RPMI8226 (cell line): ENCODE measurements at regions not wholly inside any gene's neighbourhood (a gene's known extent, or its start where the extent isn't known, plus 50 kb on each side); places are given as distances from the start of the nearest gene placed in this dataset.
A peak's percentile ranks its signal among the peaks of the same experiment; 100 is the strongest.
"Not testable (repeated sequence)": the region's sequence is repeated elsewhere in the genome, so short reads cannot be mapped to it uniquely, and the experiment has no call there.

Experiments used
- DNase-seq: peaks from one replicate; pipeline ENCODE4 v3.0.0-alpha.2; 2015

DNA sequence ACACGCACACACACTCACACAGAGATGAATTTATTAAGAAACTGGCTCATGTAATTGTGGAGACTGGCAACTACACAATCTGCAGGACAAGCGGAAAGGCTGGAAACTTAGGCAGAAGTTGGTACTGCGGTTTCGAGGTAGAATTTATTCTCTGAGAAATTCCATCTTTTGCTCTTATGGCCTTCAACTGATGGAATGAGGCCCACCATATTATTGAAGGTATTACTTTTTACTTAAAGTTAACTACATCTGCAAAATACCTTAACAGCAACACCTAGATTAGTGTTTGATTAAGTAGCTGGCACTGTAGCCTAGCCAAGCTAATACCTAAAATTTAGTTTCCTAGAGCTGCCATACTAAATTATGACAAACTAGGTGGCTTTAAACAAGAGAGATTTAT, 384.0 kb upstream of the UBE2E3 start:
- no peak for DNase-seq

DNA sequence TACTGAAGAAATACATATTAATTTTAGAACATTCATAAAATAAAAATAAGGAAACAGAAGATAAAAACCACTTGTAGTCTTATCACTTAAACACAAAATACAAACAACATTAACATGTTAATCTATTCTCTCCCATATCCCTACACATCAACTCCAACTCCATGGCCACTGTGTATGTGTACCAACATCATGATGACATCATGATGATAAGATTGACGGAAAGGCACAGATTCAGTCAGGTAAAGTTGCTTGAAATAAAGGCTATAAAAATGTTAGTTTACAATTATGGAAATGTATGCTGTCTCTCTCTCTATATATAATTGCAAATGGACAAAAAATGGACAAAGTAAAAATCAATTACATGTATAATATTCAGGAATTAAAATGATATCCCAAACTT, 388.5 kb upstream of the UBE2E3 start:
- no peak for DNase-seq

DNA sequence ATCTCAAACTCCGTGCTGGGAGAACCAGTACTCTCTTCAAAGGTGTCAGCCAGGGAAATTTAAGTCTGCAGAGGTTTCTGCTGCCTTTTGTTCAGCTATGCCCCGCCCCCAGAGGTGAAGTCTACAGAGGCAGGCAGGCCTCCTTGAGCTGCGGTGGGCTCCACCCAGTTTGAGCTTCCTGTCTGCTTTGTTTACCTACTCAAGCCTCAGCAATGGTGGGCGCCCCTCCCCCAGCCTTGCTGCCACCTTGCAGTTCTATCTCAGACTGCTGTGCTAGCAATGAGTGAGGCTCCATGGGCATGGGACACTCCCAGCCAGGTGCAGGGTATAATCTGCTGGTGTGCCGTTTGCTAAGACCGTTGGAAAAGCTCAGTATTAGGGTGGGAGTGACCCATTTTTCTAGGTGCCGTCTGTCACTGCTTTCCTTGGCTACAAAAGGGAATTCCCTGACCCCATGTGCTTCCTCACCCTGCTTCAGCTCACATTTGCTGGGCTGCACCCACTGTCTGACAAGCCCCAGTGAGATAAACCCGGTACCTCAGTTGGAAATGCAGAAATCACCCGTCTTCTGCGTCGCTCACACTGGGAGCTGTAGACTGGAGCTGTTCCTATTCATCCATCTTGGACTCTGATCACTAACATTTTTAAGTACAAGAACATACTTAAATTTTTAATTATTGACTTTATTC, 389.2 kb upstream of the UBE2E3 start:
- DNase-seq: peak; percentile 72

DNA sequence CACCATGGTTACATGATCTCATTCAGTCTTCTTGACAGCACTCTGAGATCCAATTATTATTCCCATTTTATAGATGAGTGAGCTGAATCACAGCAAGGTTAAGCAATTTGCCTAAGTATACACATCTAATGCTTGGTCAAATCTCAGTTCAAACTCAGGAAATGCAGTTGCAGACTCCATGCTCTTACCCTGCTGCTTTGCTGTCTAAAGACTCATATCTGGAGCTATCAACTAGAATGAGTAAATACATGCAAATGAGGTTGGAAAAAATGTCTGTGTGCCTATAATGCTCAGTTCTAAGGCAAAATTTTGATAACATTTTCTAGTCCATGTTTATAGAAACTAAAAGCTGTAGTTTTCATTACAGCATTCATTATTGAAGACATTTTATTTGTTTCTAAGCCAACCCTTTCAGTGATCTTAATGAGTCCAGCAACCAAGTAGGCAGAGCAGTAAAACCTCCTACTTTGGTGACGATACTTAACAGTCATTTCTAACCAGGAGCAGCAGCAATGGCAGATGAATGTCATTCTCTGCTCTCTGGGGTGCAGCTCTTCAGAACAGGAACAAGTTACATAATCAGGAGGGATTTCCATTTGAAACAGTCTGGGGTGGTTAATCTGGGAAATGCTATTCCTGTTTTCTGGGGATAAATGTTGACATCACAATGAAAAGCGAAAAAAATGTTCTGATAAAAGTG, 396.8 kb upstream of the UBE2E3 start:
- DNase-seq: no peak

DNA sequence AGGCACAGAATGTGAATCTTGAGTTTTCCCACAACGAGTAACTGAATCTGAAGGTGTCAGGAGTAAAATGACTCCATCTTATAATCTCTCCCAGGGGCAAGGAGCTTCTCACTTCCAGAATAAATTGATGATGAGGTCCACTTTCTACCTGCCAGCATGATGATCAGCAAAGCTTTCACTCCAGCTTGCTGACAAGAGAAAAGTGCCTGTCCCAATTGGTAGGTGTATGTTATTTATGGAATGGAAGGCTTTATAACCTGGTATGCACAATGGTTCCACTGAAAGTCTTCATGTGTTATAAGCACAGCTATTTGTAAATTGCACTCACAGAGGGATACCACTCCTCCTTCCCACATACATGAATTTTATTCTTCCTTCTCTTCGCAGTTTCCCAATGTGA, 401.0 kb upstream of the UBE2E3 start:
- DNase-seq: no peak

DNA sequence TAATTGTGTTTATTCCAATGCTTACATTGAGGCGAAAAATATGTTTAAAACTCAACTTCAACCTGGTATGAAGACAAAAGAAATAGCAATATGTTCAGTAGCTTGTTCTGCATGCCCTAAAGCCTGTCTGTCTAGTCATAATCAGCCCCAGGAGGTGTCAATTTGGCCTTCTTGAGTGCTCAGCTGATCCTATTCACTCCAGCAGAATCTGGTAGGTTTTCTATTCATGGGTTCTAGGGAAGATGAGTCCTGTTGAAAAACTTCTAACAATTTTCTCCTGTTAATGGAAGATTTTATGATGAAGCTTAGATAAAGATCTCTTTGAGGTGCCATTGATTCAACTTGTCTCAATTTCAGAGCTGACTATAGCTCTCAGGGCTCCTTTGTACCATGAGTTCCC, 402.0 kb upstream of the UBE2E3 start:
- DNase-seq: no peak

DNA sequence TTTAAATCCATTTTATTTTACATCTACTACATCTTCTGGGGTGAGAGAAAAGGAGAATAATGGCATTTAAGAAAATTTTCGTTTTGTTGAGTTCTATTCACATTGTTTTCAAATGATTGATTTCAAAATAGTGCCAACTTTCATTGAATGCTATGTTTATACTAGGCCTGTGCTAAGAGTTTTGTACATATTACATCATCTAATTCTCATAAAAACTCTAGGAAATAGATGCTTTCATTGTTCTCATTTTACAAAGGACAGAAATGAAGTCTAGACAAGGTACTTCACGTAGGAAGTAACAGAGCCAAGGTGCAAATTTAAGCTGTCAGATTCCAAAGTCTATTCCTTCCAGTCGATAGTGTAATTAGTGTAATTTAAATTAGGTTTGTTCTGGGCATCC, 402.8 kb upstream of the UBE2E3 start:
- DNase-seq: no peak

DNA sequence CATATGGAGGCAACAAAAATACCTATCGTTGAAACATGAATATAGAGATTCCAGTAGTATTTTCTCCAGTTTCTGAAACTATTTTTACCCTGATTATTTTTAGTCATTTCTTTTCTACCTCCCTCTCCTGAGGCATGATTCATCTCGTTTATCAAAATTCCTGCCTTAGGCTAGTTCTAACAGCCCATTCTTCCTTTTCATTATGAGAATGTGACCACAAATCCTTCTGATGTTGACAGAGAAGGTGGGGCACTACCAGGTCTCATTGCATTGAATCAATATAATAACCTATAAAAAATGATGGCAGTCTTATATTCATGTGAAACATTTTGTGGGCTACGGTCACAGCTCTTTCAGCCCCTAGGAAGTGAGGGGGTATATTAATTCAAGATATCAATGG, 406.5 kb upstream of the UBE2E3 start:
- DNase-seq: no peak

DNA sequence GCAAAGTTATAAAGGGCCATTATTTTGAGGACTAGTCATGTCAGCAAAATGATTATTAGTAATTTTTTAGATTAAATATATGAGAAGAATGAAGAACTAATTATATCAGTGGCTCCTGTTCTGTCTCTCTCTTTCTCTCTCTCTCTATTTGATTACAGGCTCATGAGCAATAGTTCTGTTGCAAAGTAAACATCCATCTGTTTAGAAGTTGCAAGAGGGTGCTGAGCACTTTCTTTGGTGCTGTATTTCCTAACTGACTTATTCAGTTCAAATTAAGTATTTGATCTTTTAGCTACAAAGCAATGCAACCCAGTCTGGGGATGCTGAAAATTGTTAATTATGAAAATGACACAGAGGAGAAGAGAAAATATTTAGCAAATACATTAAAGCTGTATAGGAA, 408.1 kb upstream of the UBE2E3 start:
- no peak for DNase-seq

DNA sequence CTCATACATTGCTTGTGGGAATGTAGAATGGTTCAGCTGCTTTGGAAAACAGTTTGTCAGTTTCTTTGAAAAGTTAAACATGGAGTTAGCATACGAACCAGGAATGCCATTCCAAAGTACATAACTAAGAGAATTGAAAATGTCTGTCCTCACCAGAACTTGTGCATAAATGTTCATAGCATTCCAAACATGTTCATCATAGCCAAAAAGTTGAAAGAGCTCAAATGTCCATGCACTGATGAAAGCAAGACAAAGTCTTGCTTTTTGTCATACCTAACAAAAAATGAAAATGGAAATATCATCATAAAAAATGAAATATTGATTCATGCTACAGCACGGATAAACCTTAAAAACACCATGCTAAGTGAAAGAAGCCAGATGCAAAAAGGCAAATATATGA, 408.8 kb upstream of the UBE2E3 start:
- no peak for DNase-seq

DNA sequence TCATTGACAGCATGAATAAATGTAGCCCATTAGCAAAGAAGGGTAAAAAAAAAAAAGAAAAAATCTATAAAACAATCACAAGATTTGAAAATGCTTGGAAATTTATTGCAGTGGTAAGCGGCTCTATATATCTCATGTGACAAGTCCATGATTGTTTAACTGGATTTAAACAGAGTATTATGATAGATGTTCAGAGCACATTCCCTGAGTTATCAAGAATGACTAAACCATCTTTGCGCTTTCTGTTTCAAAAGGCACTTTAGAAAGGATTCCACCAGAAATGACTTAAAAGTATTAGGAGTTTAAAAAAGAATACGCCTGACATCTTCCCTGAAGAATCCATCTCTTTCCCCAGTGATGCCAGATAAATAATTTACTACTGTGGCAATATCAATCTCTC, 409.5 kb upstream of the UBE2E3 start:
- no peak for DNase-seq

DNA sequence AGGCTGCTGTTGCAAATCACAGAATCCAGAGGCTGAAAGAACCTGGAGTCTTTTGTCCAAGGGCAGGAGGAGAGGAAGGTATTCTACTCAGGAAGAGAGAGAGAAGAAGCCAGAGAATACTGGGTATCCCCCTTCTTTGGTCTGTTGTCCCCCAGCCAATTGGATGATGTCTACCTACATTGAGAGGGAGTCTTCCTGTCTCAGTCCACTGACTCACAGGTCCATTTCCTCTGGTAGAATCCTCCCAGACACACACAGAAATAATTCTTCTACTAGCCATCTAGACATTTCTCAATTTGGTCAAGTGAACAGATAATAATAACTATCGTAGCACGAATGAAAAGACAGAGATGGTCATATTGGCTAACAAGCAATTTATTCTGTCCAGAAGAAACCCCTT, 416.4 kb upstream of the UBE2E3 start:
- DNase-seq: no peak

DNA sequence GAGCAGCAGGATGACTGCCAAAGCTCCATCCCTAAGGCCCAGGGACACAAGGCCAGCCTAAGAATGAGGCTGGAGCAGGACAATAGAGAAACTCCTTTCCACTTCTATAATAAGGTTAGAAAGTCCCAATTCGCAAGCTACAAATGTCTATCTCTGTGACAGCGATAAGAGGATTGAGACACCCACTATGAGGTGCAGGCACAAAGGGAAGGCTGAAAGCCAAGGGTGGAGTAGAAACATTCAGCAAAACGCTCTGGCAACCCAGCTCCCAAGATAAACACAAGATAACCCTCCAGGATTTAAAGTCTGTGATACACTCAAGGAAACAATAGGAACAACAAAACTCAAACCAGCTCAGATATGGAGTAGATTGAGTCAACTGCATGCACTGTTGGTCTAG, 418.0 kb upstream of the UBE2E3 start:
- no peak for DNase-seq

DNA sequence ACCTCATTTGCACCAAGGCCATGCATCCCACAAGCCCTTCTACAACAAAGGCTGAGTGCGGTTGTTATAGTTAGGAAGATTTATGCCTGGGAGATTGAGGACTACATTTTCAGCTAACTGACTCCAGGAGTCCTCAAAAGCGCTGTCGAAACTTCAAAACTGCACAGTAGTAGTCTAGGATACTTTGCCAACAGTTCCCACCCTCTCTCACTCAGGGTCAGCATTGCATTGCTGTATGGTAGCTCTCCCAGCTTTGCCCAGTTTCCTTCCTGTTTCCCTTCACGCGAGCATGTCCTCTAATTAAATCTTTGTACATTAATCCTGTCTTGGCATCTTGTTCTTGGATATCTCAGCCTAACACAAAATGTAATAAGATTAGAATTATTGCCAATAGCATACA, 420.6 kb upstream of the UBE2E3 start:
- DNase-seq: no peak

DNA sequence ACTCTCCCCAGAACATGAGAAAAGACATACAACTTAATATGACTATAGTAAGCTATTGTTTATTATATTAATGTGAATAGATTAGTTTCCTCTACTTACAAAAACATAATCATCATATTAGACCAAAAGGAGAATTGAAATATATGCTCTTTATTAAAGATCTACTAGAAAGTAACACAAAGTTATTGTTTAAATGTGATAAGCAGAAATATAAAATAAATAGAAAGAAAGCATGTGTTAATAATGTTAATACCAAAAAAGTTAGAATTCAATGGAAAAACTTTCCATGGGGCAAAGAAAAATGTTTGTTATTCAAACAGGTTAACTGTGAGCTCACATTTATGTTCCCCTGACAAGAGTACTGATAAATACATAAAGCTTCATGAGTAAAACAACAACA, 421.4 kb upstream of the UBE2E3 start:
- DNase-seq: no peak

DNA sequence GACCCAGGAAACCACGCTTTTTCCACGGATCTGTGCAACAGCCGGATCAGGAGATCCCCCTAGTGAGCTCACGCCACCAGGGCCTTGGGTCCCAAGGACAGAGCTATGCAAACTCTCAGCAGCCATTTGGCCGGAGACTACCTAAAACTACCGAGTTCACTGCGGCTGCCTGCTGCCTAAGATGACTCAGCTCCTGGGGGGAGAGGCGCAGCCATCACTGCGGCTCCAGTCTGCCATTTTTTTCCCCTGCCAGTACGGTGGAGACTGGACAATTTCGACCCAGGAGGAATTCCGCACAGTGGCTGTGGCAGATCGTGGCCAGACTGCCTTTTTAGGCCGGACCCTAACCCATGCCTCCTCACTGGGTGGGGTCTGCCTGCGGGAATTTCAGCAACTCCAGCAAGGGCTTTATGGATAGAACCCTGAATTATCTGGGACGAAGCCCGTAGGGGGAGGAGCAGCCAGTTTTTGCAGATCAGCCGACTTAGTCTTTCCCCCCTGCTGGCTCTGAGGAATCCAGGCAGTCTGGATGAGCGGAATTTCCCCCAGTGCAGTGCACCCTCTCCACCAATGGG, 424.9 kb upstream of the UBE2E3 start:
- DNase-seq: no peak

DNA sequence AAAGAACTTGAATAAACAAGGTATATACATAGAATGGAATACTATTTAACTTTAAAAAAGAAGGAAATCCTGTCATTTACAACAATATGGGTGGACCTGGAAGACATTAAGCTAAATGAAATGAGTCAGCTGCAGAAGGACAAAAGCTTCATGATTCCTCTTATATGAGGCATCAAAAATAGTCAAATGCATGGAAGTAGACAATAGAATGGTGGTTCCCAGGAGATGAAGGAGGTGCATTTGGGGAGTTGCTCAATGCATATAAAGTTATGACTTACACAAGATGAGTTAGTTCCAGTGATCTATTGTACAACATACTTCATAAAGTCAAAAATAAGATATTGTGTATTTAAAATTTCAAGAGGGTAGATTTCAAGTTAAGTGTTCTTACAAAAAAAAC, 426.1 kb upstream of the UBE2E3 start:
- DNase-seq: no peak

DNA sequence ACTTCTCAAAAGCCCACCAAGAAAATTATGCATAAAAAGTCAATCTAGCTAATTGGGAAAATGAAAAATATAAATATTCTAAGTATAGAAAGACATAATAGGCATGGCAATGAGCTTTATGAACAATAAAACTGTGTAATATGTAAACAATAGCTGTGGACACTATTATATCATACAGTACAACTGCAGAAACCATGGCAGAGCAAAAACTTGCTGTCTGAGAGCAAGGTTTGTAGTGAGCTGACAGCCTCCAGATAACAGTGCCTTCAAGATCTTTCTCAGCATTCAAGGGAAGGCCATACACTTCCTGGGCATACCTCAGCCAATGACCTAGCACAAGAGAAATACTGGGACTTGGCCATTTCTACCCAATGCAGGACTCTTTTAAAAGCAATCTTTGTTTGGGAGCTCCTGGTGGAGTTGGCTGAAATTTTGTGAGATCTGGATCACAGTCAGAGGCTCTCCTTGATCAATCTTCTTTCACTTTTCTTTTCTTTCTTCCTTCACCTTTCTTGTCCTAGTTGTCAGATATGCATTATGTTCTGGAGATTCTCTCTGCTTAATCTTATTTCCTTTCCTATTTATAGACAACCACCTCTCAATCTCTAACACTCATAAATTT, 427.2 kb upstream of the UBE2E3 start:
- no peak for DNase-seq

DNA sequence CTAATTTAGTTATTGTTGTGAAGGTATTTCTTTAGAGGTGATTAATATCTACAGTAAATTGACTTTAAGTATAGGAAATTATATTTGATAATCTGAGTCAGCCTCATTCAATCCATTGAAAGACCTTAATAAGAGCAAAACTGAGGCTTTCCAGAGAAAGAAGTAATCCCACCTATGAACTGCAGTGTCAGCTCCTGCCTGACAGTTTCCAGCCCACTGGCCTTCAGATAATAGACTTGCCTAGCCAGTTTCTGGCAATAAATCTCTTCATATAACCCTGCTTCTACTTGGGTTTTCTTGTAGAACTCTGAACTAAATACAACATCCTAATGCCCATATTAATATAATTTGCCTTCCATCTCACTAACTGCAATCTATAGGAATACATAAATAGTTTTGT, 437.9 kb upstream of the UBE2E3 start:
- no peak for DNase-seq

DNA sequence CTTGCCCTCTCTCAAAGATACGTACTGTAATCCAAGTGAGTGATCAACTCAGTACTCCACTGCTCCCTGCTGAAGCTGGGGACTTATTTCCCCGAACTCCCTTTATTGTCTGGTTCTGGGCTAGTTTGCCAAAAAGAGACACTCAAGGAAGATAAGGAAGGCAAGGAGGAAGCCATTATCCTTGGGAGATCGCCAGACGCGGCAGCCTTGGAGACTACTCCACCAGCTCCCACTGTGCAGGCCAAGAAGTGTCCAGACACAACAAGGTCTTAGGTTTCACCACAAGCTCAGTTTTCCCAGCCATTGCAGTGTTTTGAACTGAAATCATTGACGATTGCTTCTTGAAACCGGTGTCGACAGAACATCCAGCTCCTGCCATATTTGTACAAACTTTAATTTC, 439.6 kb upstream of the UBE2E3 start:
- no peak for DNase-seq

DNA sequence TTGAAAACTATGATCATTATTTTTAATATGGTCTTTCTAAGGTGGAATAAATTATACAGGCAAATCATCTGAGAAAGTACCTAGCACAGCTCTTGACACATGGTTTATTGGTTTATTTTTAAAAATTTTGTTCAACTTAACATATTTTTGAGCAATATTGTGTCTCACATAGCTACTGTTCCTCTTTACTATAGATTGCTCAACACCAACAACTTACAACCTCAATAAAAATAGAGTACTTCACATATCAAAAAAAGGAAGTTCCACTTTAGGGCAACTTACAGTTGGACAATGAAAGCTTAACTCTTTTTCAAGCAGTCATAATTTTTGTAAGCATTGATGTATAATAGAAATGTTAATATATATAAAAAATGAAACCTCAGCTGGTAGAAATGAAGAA, 440.9 kb upstream of the UBE2E3 start:
- DNase-seq: no peak

DNA sequence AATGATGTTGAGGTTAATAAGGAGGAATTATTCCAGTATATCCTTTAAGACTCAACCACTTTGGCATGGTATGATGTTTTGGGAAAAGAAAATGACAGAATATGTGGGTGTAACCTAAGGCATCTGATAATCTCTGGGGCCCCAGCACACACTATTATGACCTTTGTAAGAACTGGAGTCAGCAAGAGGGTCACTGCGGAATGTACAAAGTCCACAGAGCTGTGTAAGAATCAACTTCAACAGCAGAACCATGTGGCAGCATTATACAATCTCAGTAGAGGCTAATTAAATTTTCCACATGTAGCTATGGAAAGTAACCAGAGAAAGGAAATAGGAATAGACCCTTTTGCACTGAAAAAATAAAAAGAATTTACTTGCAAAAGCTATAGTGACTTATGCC, 445.1 kb upstream of the UBE2E3 start:
- DNase-seq: no peak

DNA sequence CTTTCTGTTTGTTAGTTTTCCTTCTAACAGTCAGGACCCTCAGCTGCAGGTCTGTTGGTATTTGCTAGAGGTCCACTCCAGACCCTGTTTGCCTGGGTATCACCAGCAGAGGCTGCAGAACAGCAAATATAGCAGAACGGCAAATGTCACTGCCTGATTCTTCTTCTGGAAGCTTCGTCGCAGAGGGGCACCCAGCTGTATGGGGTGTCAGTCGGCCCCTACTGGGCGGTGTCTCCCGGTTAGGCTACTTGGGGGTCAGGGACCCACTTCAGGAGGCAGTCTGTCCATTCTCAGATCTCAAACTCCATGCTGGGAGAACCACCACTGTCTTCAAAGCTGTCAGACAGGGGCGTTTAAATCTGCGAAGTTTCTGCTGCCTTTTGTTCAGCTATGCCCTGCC, 448.6 kb upstream of the UBE2E3 start:
- not testable (repeated sequence) for DNase-seq

DNA sequence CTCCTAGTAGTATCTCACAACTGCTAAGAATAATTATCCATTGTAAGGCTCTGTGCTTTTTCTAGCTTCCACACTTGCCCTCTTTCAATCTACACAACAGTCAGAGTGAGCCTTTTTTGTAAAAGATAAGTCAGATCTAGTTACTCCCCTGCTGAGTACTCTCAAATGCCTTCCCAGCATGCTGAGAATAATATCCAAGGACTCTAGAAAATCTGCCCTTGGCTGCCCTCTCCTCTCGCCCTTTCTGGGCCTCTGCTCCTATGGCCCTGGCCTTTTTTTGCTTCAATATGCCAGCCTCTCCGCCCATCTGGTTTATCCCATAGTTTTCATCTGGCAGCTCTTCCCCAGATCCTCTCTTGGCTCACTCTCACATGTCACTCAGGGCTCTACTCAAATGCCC, 455.9 kb upstream of the UBE2E3 start:
- DNase-seq: no peak
